RWPE2 (cell line): ENCODE measurements at regions not wholly inside any gene's neighbourhood (a gene's known extent, or its start where the extent isn't known, plus 50 kb on each side); places are given as distances from the start of the nearest gene placed in this dataset.
"Not testable (repeated sequence)": the region's sequence is repeated elsewhere in the genome, so short reads cannot be mapped to it uniquely, and the experiment has no call there.

Source experiments
- ATAC-seq: fragments of 200-7000 bp; cut with Tn5 transposase; 3 replicates; pipeline ENCODE4 v1.9.1; 2021; ENCODE audit warnings: low read depth
- DNase-seq: peaks from one replicate; pipeline ENCODE4 v3.0.0-alpha.2; 2020; ENCODE audit warnings: low spot score
- H3K27ac ChIP-seq: fragments of 450-650 bp; 2 replicates; pipeline ENCODE4 v1.5.1; 2017; ENCODE audit warnings: mild to moderate bottlenecking; ENCODE audit not compliant: poor library complexity, severe bottlenecking
- H3K27me3 ChIP-seq: fragments of 250-450 bp; sonication (Bioruptor Pico); 2 replicates; pipeline ENCODE4 v1.5.1; 2021; ENCODE audit warnings: mild to moderate bottlenecking, moderate library complexity; ENCODE audit not compliant: insufficient read depth, poor library complexity, severe bottlenecking
- H3K36me3 ChIP-seq: fragments of 250-450 bp; sonication (Bioruptor Pico); 2 replicates; pipeline ENCODE4 v1.5.1; 2020; ENCODE audit warnings: low read depth, mild to moderate bottlenecking, moderate library complexity
- H3K4me1 ChIP-seq: fragments of 250-450 bp; sonication (Bioruptor Pico); 2 replicates; pipeline ENCODE4 v1.5.1; 2021; ENCODE audit warnings: mild to moderate bottlenecking, moderate library complexity; ENCODE audit not compliant: insufficient read depth, poor library complexity, severe bottlenecking
- H3K4me3 ChIP-seq: fragments of 250-450 bp; sonication (Bioruptor Pico); 2 replicates; pipeline ENCODE4 v1.5.1; 2021; ENCODE audit warnings: mild to moderate bottlenecking, moderate library complexity; ENCODE audit not compliant: severe bottlenecking
- H3K9me3 ChIP-seq: fragments of 250-450 bp; sonication (Bioruptor Pico); 2 replicates; pipeline ENCODE4 v1.5.1; 2021; ENCODE audit warnings: mild to moderate bottlenecking, moderate library complexity; ENCODE audit not compliant: severe bottlenecking
- TF ChIP-seq, protein P1 (sequence below): fragments of 450-650 bp; IDR thresholded peaks from one replicate; pipeline ENCODE4 v1.5.1; 2017; ENCODE audit warnings: mild to moderate bottlenecking, moderate library complexity; ENCODE audit not compliant: poor library complexity, severe bottlenecking

DNA sequence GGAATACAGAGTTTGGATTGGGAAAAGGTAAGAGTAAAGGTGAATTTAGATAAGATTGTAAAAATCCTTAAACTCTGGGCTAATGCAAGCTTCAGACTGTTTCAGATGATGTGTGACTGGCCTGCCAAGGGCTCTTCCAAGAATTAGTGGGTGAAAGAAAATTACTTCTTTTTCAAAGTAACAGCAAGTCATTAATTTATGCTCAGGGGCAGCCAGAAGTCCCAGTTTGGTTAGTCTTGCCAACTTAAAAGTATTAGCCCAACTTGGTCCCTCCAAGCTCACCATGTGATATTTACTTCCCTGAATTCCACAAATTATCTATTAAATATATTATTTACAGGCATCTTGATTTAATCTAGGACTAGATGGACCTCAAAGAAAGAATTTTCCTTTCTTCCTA, 947.8 kb downstream of the NR2F1-AS1 start:
- Histone ChIP-seq H3K27me3 (no peaks in the 10 kb centered on the region), H3K36me3 (no peaks in the 10 kb centered on the region), H3K27ac (no peak overlapping the region), H3K4me1 (no peaks in the 10 kb centered on the region), H3K4me3 (no peak overlapping the region), H3K9me3 (no peaks in the 10 kb centered on the region)
- DNase-seq: no peak
- ATAC-seq: no peak
- TF ChIP-seq, protein P1, sequence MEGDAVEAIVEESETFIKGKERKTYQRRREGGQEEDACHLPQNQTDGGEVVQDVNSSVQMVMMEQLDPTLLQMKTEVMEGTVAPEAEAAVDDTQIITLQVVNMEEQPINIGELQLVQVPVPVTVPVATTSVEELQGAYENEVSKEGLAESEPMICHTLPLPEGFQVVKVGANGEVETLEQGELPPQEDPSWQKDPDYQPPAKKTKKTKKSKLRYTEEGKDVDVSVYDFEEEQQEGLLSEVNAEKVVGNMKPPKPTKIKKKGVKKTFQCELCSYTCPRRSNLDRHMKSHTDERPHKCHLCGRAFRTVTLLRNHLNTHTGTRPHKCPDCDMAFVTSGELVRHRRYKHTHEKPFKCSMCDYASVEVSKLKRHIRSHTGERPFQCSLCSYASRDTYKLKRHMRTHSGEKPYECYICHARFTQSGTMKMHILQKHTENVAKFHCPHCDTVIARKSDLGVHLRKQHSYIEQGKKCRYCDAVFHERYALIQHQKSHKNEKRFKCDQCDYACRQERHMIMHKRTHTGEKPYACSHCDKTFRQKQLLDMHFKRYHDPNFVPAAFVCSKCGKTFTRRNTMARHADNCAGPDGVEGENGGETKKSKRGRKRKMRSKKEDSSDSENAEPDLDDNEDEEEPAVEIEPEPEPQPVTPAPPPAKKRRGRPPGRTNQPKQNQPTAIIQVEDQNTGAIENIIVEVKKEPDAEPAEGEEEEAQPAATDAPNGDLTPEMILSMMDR: no peak

DNA sequence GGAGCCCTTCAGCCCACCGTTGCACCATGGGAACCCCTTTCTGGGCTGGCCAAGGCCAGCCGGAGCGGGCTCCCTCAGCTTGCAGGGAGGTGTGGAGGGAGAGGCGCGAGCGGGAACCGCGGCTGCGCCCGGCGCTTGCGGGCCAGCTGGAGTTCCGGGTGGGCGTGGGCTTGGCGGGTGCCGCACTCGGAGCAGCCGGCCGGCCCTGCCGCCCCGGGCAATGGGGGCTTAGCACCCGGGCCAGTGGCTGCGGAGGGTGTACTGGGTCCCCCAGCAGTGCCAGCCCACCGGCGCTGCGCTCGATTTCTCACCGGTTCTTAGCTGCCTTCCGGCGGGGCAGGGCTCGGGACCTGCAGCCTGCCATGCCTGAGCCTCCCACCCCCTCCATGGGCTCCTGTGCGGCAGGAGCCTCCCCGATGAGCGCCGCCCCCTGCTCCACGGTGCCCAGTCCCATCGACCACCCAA, 949.8 kb downstream of the NR2F1-AS1 start:
- peaks cover 13% of the 10 kb centered on the region for H3K4me1 ChIP-seq
- not testable (repeated sequence) for H3K27ac ChIP-seq, ATAC-seq, H3K4me3 ChIP-seq, H3K27me3 ChIP-seq, H3K36me3 ChIP-seq, H3K9me3 ChIP-seq, DNase-seq

DNA sequence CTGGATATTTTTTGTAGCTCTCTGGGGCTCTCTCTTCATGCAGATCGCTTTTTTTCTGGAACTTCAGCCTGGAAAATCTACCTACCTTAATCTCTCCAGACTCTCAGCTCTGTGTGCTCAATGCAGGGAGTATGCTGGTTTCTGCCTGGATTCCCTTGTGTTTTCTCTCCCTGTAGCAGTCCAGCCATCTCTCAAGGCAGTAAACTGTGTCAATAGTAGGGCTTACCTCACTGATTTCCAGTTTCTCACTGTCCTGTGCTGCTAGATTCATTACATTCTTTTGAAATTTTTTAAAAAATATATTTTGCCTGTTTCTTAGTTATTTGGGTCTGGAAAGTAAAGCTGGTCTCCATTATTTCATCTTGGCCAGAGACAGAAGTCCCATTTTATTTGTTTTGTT, 951.4 kb downstream of the NR2F1-AS1 start:
- ATAC-seq (no peak), DNase-seq (no peak)
- H3K36me3 ChIP-seq: no peaks in the 10 kb centered on the region
- TF ChIP-seq, protein P1: no peak
- no peaks in the 10 kb centered on the region for H3K27me3 ChIP-seq
- H3K4me1 ChIP-seq: peaks cover 13% of the 10 kb centered on the region
- no peaks in the 10 kb centered on the region for H3K9me3 ChIP-seq
- no peak overlapping the region for H3K27ac ChIP-seq
- H3K4me3 ChIP-seq: no peak overlapping the region

DNA sequence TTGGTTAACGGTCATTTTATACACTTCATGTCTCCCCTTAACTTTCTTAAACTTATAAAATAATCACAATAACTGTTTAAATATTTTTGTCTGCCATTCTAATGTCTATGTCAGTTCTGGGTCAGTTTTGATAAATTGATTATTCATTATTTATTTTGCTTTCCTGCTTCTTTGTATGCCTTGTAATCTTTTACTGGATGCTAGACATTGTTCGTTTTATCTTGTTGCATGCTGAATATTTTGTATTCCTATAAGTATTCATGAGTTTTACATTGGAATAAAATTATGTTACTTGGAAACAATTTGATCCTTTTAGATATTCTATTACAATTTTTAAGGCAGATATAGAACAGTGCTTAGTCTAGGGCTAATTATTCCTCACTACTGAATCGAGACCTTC, 952.0 kb downstream of the NR2F1-AS1 start:
- ATAC-seq (no peak), DNase-seq (no peak)
- TF ChIP-seq, protein P1: no peak
- Histone ChIP-seq H3K27me3 (no peaks in the 10 kb centered on the region), H3K27ac (no peak overlapping the region), H3K36me3 (no peaks in the 10 kb centered on the region), H3K4me1 (peaks cover 13% of the 10 kb centered on the region), H3K4me3 (no peak overlapping the region), H3K9me3 (no peaks in the 10 kb centered on the region)

DNA sequence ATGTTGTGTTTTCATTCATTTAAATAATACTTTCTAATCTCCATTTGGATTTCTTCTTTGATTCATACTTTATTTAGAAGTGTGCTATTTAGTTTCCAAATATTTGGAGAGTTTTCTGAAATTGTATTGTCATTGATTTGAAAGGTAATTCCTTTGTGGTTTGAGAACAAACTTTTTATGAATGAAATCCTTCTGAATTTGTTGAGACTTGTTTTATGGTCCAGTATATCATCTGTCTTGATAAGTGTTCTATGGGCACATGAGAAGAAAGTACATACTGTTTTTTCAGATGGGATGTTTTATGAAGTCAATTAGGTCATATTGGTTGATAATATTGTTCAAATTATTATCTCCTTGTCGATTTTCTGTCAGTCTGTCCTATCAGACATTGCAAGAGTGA, 953.8 kb downstream of the NR2F1-AS1 start:
- TF ChIP-seq, protein P1: no peak
- Histone ChIP-seq H3K9me3 (no peaks in the 10 kb centered on the region), H3K27ac (peak overlapping the region; percentile 22), H3K4me1 (peaks cover 13% of the 10 kb centered on the region), H3K27me3 (no peaks in the 10 kb centered on the region), H3K36me3 (no peaks in the 10 kb centered on the region), H3K4me3 (no peak overlapping the region)
- DNase-seq (no peak), ATAC-seq (peak; percentile 42)
